ENCODE measurements at regions not wholly inside any gene's neighbourhood (a gene's known extent, or its start where the extent isn't known, plus 50 kb on each side); places are given as distances from the start of the nearest gene placed in this dataset.

DNA sequence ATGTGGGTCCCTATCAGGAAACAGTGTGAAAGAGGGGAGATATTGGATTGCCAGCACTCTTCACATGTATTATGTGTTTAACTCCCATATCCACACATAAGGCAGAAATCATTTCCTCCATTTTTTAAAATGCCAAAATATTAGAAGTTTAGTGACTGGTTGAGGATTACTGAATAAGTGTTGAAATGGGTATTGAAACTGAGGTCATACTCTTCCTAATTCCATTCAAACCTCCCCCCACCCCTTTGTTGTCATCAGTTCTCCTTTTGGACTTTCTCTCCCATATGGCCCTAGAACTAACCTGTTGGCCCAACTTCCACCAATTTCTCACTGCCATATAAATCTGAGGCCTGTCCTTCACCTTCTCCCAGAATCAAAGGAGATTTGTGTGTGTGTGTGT lies 81.6 kb downstream of the EVX1 start:
- no peak for TF ChIP-seq POLR2A (IDR thresholded peaks at IDR 0.05)
- TF ChIP-seq, protein P1, sequence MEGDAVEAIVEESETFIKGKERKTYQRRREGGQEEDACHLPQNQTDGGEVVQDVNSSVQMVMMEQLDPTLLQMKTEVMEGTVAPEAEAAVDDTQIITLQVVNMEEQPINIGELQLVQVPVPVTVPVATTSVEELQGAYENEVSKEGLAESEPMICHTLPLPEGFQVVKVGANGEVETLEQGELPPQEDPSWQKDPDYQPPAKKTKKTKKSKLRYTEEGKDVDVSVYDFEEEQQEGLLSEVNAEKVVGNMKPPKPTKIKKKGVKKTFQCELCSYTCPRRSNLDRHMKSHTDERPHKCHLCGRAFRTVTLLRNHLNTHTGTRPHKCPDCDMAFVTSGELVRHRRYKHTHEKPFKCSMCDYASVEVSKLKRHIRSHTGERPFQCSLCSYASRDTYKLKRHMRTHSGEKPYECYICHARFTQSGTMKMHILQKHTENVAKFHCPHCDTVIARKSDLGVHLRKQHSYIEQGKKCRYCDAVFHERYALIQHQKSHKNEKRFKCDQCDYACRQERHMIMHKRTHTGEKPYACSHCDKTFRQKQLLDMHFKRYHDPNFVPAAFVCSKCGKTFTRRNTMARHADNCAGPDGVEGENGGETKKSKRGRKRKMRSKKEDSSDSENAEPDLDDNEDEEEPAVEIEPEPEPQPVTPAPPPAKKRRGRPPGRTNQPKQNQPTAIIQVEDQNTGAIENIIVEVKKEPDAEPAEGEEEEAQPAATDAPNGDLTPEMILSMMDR (IDR thresholded peaks at IDR 0.05): no peak
